ENCODE measurements at regions not wholly inside any gene's neighbourhood (a gene's known extent, or its start where the extent isn't known, plus 50 kb on each side); places are given as distances from the start of the nearest gene placed in this dataset.
"Not testable (repeated sequence)": the region's sequence is repeated elsewhere in the genome, so short reads cannot be mapped to it uniquely, and the experiment has no call there.

- TF ChIP-seq POLR2A (IDR thresholded peaks at IDR 0.05; ENCODE audit: low read length); GATA1 (IDR thresholded peaks at IDR 0.05; ENCODE audit: low read depth, low read length): not testable (repeated sequence)
Measured at GRCh38 chrX:137934887-137935286, 369.0 kb downstream of the ZIC3 start.

Data from erythroblast (primary cell).